HCT116 (cell line): ENCODE measurements at regions not wholly inside any gene's neighbourhood (a gene's known extent, or its start where the extent isn't known, plus 50 kb on each side); places are given as distances from the start of the nearest gene placed in this dataset.

Experiments used
- ATAC-seq: fragments of 200-7000 bp; cut with Tn5 transposase; 2 replicates; pipeline ENCODE4 v1.9.1; 2020; ENCODE audit warnings: mild to moderate bottlenecking, moderate library complexity
- BruUV-seq: library from RNA; stranded (reverse); fragments of 400-500 nt; replicated peaks from 2 replicates; lab custom pipeline; 2021; lab: Mats Ljungman, UMichigan
- CTCF ChIA-PET: fragments of 300-600 bp; sonication (Branson Sonifier 250); formaldehyde crosslinking; loops from one replicate; lab custom pipeline; 2021; ENCODE audit warnings: antibody characterized with exemption; lab: Charles Lee
- POLR2A ChIA-PET: fragments of 300-600, 350-600 bp; sonication (Branson Sonifier 250); formaldehyde crosslinking; loops from one replicate; lab custom pipeline; 2021; ENCODE audit warnings: antibody characterized with exemption; lab: Charles Lee
- RAD21 ChIA-PET, 2 experiments: fragments of 300-600 bp; sonication (Branson Sonifier 250); formaldehyde crosslinking; loops; one replicate each; lab custom pipeline; 2023; ENCODE audit warnings: low total read pairs in 2 of 2; ENCODE audit not compliant: uncharacterized antibody in 2 of 2, unreplicated experiment in 2 of 2, low non-redundant PET in 1 of 2; lab: Charles Lee
- DNase-seq: peaks from one replicate; pipeline ENCODE4 v3.0.0-alpha.2; 2010; ENCODE audit warnings: low read depth, low spot score
- H2AFZ ChIP-seq: fragments of 200-600 bp; shearing (Covaris generic), sonication (generic); 2 replicates; pipeline ENCODE4 v1.6.1; 2017; ENCODE audit warnings: low read depth, mixed run types, mixed read lengths, antibody characterized with exemption, low read length; ENCODE audit not compliant: poor library complexity, severe bottlenecking
- H3K27ac ChIP-seq: 2 replicates; pipeline ENCODE4 v1.5.1; 2012; ENCODE audit warnings: low read depth, low read length
- H3K27me3 ChIP-seq: fragments of 200-600 bp; sonication (generic); 2 replicates; pipeline ENCODE4 v1.6.1; 2016; ENCODE audit warnings: mixed run types, low read length, mixed read lengths; ENCODE audit not compliant: insufficient read depth
- H3K36me3 ChIP-seq, 2 experiments: fragments of 200-500 bp in 1 of 2; fragments of 200-600 bp in 1 of 2; sonication (Bioruptor generic) in 1 of 2; sonication (generic) in 1 of 2; 2 replicates each; pipeline versions ENCODE4 v1.5.1 to v1.6.1; 2014 to 2016; ENCODE audit warnings: low read length in 2 of 2, inconsistent platforms in 1 of 2, mixed read lengths in 1 of 2, mixed run types in 1 of 2; ENCODE audit not compliant: insufficient read depth in 2 of 2, control insufficient read depth in 1 of 2
- H3K4me1 ChIP-seq, 2 experiments: fragments of 200-600 bp in 1 of 2; sonication (generic) in 1 of 2; 2 replicates each; pipeline versions ENCODE4 v1.5.1 to v1.6.1; 2012 to 2017; ENCODE audit warnings: low read length in 2 of 2, inconsistent platforms in 1 of 2, mild to moderate bottlenecking in 1 of 2, mixed read lengths in 1 of 2, mixed run types in 1 of 2, moderate library complexity in 1 of 2; ENCODE audit not compliant: insufficient read depth in 2 of 2, control insufficient read depth in 1 of 2
- H3K4me2 ChIP-seq: fragments of 200-600 bp; sonication (generic); 2 replicates; pipeline ENCODE4 v1.6.1; 2017; ENCODE audit warnings: mixed run types, low read length, mixed read lengths
- H3K4me3 ChIP-seq, 2 experiments: fragments of 200-600 bp in 1 of 2; sonication (generic) in 1 of 2; replicated peaks in 1 of 2; 2 replicates each; pipeline ENCODE4 v1.5.1; 2011 to 2016; ENCODE audit warnings: low read length in 2 of 2, control low read depth in 1 of 2, low read depth in 1 of 2, mild to moderate bottlenecking in 1 of 2, mixed read lengths in 1 of 2, mixed run types in 1 of 2
- H3K79me2 ChIP-seq: fragments of 200-600 bp; sonication (generic); 2 replicates; pipeline ENCODE4 v1.6.1; 2017; ENCODE audit warnings: mild to moderate bottlenecking, mixed run types, low read length, moderate library complexity, mixed read lengths; ENCODE audit not compliant: insufficient read depth
- H3K9ac ChIP-seq: fragments of 200-600 bp; sonication (generic); 2 replicates; pipeline ENCODE4 v1.6.1; 2016; ENCODE audit warnings: low read length, mixed read lengths
- H3K9me2 ChIP-seq: fragments of 200-600 bp; sonication (generic), shearing (Covaris generic); 2 replicates; pipeline ENCODE4 v1.6.1; 2017; ENCODE audit warnings: mixed run types, mild to moderate bottlenecking, moderate library complexity; ENCODE audit not compliant: insufficient read depth
- H3K9me3 ChIP-seq, 2 experiments: fragments of 200-500 bp in 1 of 2; fragments of 200-600 bp in 1 of 2; sonication (Bioruptor generic) in 1 of 2; sonication (generic) in 1 of 2; 2 replicates each; pipeline ENCODE4 v1.6.1; 2014 to 2017; ENCODE audit warnings: low read length in 2 of 2, mixed read lengths in 2 of 2, inconsistent platforms in 1 of 2, low read depth in 1 of 2, mild to moderate bottlenecking in 1 of 2, mixed run types in 1 of 2, moderate library complexity in 1 of 2; ENCODE audit not compliant: control insufficient read depth in 1 of 2, insufficient read depth in 1 of 2
- H4K20me1 ChIP-seq: fragments of 200-600 bp; sonication (generic), shearing (Covaris generic); 2 replicates; pipeline ENCODE4 v1.6.1; 2017; ENCODE audit warnings: mixed run types, mild to moderate bottlenecking, moderate library complexity; ENCODE audit not compliant: insufficient read depth
- CBX3 ChIP-seq: IDR thresholded peaks from 2 replicates; pipeline ENCODE4 v1.6.1; 2012; ENCODE audit warnings: low read depth
- CEBPB ChIP-seq: IDR thresholded peaks from 2 replicates; pipeline ENCODE4 v1.6.1; 2012; ENCODE audit warnings: low read depth
- ELF1 ChIP-seq: IDR thresholded peaks from 2 replicates; pipeline ENCODE4 v1.6.1; 2012; ENCODE audit warnings: low read depth, borderline replicate concordance
- EZH2phosphoT487 ChIP-seq: fragments of 200-600 bp; IDR thresholded peaks from 2 replicates; pipeline ENCODE4 v1.6.1; 2018; ENCODE audit warnings: antibody characterized with exemption, borderline replicate concordance
- FOSL1 ChIP-seq: IDR thresholded peaks from 2 replicates; pipeline ENCODE4 v1.6.1; 2012; ENCODE audit warnings: low read depth
- POLR2A ChIP-seq: IDR thresholded peaks from 2 replicates; pipeline ENCODE4 v1.7.0; 2011; ENCODE audit warnings: borderline replicate concordance; ENCODE audit not compliant: insufficient read depth, insufficient read length; ENCODE audit errors: extremely low read depth
- POLR2AphosphoS5 ChIP-seq: IDR thresholded peaks from 2 replicates; pipeline ENCODE4 v1.6.1; 2011; ENCODE audit warnings: mild to moderate bottlenecking, low read depth, low read length, moderate library complexity
- RAD21 ChIP-seq: IDR thresholded peaks from 2 replicates; pipeline ENCODE4 v1.6.1; 2012; ENCODE audit warnings: low read depth, mild to moderate bottlenecking
- SIN3A ChIP-seq: IDR thresholded peaks from 2 replicates; pipeline ENCODE4 v1.6.1; 2012; ENCODE audit warnings: low read depth
- YY1 ChIP-seq: IDR thresholded peaks from 2 replicates; pipeline ENCODE4 v1.6.1; 2011; ENCODE audit warnings: low read length, low read depth, moderate library complexity, mild to moderate bottlenecking; ENCODE audit not compliant: insufficient replicate concordance; ENCODE audit errors: extremely low read depth
- intact Hi-C: fragments of 100-400 bp; cut with micrococcal nuclease; formaldehyde crosslinking; loops from 2 replicates; pipeline ENCODE4 v1.10.0; 2022
- TF ChIP-seq, protein P1 (sequence below): IDR thresholded peaks from 2 replicates; pipeline ENCODE4 v1.6.1; 2012
- TF ChIP-seq, protein P2 (sequence below), 3 experiments: fragments of 200-600 bp in 1 of 3; sonication (generic) in 1 of 3; IDR thresholded peaks in 2 of 3; conservative IDR thresholded peaks in 1 of 3; 2 replicates each; pipeline ENCODE4 v1.5.1; 2012 to 2017; ENCODE audit warnings: low read depth in 2 of 3, low read length in 2 of 3, antibody characterized with exemption in 1 of 3, borderline replicate concordance in 1 of 3, control low read depth in 1 of 3, mild to moderate bottlenecking in 1 of 3, mixed read lengths in 1 of 3, mixed run types in 1 of 3, moderate library complexity in 1 of 3; ENCODE audit not compliant: insufficient read depth in 1 of 3
- TF ChIP-seq, protein P3 (sequence below): IDR thresholded peaks from 2 replicates; pipeline ENCODE4 v1.6.1; 2011; ENCODE audit warnings: mild to moderate bottlenecking, low read length, moderate library complexity; ENCODE audit not compliant: insufficient replicate concordance; ENCODE audit errors: extremely low read depth

DNA sequence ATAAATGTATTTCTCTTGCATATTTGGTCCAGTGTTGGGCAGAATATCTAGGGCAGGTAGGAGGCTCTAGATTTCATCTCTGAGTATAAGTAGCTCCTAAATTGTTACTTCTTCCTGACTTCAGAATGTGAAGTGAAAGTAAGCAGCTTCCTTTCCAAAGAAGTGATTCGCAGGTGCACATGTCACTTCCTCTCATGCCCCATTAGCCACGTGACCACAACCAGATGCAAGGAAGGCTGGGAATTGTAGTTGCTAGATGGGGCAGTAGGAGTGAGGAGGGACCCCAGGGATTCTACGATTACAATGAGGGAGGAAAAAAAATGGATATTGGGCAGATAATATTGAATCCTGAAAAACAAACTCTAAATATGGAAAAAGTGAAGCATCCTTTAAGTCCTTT, 113.2 kb upstream of the CYYR1 start:
- no peak for TF ChIP-seq FOSL1
- TF ChIP-seq RAD21: no peak
- TF ChIP-seq YY1: no peak
- no peak for TF ChIP-seq CEBPB
- TF ChIP-seq POLR2A: no peak
- TF ChIP-seq EZH2phosphoT487: no peak
- TF ChIP-seq CBX3: no peak
- TF ChIP-seq, protein P1, sequence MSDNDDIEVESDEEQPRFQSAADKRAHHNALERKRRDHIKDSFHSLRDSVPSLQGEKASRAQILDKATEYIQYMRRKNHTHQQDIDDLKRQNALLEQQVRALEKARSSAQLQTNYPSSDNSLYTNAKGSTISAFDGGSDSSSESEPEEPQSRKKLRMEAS: no peak
- no peak for TF ChIP-seq SIN3A
- TF ChIP-seq ELF1: no peak
- TF ChIP-seq POLR2AphosphoS5: no peak
- TF ChIP-seq, protein P2, sequence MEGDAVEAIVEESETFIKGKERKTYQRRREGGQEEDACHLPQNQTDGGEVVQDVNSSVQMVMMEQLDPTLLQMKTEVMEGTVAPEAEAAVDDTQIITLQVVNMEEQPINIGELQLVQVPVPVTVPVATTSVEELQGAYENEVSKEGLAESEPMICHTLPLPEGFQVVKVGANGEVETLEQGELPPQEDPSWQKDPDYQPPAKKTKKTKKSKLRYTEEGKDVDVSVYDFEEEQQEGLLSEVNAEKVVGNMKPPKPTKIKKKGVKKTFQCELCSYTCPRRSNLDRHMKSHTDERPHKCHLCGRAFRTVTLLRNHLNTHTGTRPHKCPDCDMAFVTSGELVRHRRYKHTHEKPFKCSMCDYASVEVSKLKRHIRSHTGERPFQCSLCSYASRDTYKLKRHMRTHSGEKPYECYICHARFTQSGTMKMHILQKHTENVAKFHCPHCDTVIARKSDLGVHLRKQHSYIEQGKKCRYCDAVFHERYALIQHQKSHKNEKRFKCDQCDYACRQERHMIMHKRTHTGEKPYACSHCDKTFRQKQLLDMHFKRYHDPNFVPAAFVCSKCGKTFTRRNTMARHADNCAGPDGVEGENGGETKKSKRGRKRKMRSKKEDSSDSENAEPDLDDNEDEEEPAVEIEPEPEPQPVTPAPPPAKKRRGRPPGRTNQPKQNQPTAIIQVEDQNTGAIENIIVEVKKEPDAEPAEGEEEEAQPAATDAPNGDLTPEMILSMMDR (IDR thresholded peaks at IDR 0.05 in 2 of 3, conservative IDR thresholded peaks at IDR 0.05 in 1 of 3; ENCODE audit: borderline replicate concordance in 1 of 3, insufficient read depth in 1 of 3, low read depth in 2 of 3, low read length in 2 of 3): no peak
- TF ChIP-seq, protein P3, sequence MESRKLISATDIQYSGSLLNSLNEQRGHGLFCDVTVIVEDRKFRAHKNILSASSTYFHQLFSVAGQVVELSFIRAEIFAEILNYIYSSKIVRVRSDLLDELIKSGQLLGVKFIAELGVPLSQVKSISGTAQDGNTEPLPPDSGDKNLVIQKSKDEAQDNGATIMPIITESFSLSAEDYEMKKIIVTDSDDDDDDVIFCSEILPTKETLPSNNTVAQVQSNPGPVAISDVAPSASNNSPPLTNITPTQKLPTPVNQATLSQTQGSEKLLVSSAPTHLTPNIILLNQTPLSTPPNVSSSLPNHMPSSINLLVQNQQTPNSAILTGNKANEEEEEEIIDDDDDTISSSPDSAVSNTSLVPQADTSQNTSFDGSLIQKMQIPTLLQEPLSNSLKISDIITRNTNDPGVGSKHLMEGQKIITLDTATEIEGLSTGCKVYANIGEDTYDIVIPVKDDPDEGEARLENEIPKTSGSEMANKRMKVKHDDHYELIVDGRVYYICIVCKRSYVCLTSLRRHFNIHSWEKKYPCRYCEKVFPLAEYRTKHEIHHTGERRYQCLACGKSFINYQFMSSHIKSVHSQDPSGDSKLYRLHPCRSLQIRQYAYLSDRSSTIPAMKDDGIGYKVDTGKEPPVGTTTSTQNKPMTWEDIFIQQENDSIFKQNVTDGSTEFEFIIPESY: no peak
- TF ChIP-seq, all 23 proteins: peak for 0
- POLR2A ChIA-PET: no interaction called here
- no TSS peak for BruUV-seq
- Histone ChIP-seq H3K9me3 (peaks cover 3 to 12% of the 10 kb centered on the region in 2 experiments; a peak in 3 of 4 replicates), H3K9me2 (no peaks in the 10 kb centered on the region), H3K4me1 (no peaks in the 10 kb centered on the region), H3K4me2 (no peak overlapping the region), H3K27me3 (no peaks in the 10 kb centered on the region), H3K36me3 (no peaks in the 10 kb centered on the region), H3K27ac (no peak overlapping the region), H3K4me3 (no peak overlapping the region), H4K20me1 (no peaks in the 10 kb centered on the region), H3K79me2 (no peaks in the 10 kb centered on the region), H3K9ac (no peak overlapping the region), H2AFZ (no peak overlapping the region)
- DNase-seq: no peak
- CTCF ChIA-PET: interaction anchor here (0.9 kb wide), 1 partner anchor 31 kb away, joined by 3 read pairs; no protein-coding TSS in a partner anchor
- RAD21 ChIA-PET: no interaction called here
- ATAC-seq: no peak
- intact Hi-C loops: no loop called here
